Muscle of leg (tissue), 3 donors: ENCODE measurements at regions not wholly inside any gene's neighbourhood (a gene's known extent, or its start where the extent isn't known, plus 50 kb on each side); places are given as distances from the start of the nearest gene placed in this dataset.

Experiments
- DNase-seq: peaks from one replicate; pipeline ENCODE4 v3.0.0; 2013
- H3K27ac ChIP-seq: one replicate; pipeline ENCODE4 v1.5.1; 2013; ENCODE audit warnings: mild to moderate bottlenecking, low read length, control low read depth
- H3K27me3 ChIP-seq: one replicate; pipeline ENCODE4 v1.6.1; 2013; ENCODE audit warnings: low read length; ENCODE audit not compliant: control insufficient read depth, insufficient read depth
- H3K36me3 ChIP-seq: one replicate; pipeline ENCODE4 v1.6.1; 2013; ENCODE audit warnings: low read length; ENCODE audit not compliant: control insufficient read depth, insufficient read depth
- H3K4me1 ChIP-seq: one replicate; pipeline ENCODE4 v1.6.1; 2013; ENCODE audit warnings: low read length; ENCODE audit not compliant: control insufficient read depth, insufficient read depth
- H3K4me3 ChIP-seq: one replicate; pipeline ENCODE4 v1.5.1; 2013; ENCODE audit warnings: low read length, control low read depth
- H3K9me3 ChIP-seq: replicated peaks from 2 replicates; pipeline ENCODE4 v1.6.1; 2013; ENCODE audit warnings: low read depth, low read length; ENCODE audit not compliant: control insufficient read depth
- WGBS: methylation state at CpG from one replicate; pipeline ENCODE4 v1.1.5; 2013; ENCODE audit warnings: missing lambda C conversion rate; ENCODE audit not compliant: insufficient coverage; 5-methylcytosine and 5-hydroxymethylcytosine counted together

DNA sequence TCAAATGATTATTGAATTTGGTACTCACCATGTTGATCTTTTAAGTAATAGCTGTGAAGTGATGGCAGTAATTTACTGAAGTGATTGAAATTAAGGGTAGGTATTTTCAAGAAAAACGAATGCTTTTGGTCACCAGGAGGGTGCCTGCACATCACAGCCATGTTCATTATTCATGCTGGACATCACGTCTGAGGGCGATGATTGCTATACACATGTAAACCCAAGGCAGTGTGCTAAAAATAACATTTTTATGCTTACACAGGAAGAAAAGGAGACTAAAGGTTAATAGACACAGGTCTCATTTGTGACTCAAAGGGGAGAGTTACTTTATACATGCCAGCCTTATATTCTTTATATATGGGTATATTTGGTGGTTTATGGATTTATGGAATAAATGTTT is 1146.0 kb downstream of the NLGN4X start:
- Histone ChIP-seq H3K27me3 (peaks cover 2% of the 10 kb centered on the region), H3K27ac (no peak overlapping the region), H3K36me3 (no peaks in the 10 kb centered on the region), H3K4me1 (no peaks in the 10 kb centered on the region), H3K9me3 (no peaks in the 10 kb centered on the region), H3K4me3 (no peak overlapping the region)
- DNase-seq: no peak
- WGBS: no CpG with 5 or more reads among the region's 3 CpGs

GRCh38 chrX:5080791-5081190 is 1147.9 kb downstream of the NLGN4X start:
- WGBS: 100% methylated on average over 2 of the region's 4 CpGs
- Histone ChIP-seq H3K4me1 (no peaks in the 10 kb centered on the region), H3K27me3 (peaks cover 2% of the 10 kb centered on the region), H3K27ac (no peak overlapping the region), H3K4me3 (no peak overlapping the region), H3K36me3 (no peaks in the 10 kb centered on the region), H3K9me3 (no peaks in the 10 kb centered on the region)
- no peak for DNase-seq

DNA sequence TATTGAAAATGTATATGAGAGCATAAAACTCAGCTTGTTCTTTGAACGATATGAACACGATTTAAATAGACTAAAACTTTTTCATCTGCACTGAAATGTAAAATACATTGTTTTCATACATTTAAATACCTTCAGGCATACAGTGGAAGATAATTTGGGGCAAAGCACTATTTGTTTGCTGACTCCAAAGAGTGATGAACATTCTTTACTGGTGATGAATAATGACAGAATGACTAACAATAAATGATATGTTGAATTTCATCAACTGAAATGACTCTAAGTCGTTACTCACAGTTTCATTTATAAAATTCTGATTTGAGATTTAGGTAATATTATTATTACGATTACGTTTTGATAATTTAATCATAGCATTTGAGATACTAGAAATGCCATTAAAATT is 1160.1 kb downstream of the NLGN4X start:
- no peak for DNase-seq
- no peaks in the 10 kb centered on the region for H3K36me3 ChIP-seq
- H3K27me3 ChIP-seq: no peaks in the 10 kb centered on the region
- WGBS: no CpG with 5 or more reads among the region's 5 CpGs
- no peaks in the 10 kb centered on the region for H3K4me1 ChIP-seq
- H3K4me3 ChIP-seq: no peak overlapping the region
- no peak overlapping the region for H3K27ac ChIP-seq
- no peaks in the 10 kb centered on the region for H3K9me3 ChIP-seq

- H3K36me3 ChIP-seq: no peaks in the 10 kb centered on the region
- H3K9me3 ChIP-seq: no peaks in the 10 kb centered on the region
- H3K4me3 ChIP-seq: no peak overlapping the region
- H3K4me1 ChIP-seq: no peaks in the 10 kb centered on the region
- no peak overlapping the region for H3K27ac ChIP-seq
- no peak for DNase-seq
- no CpG with 5 or more reads among the region's 2 CpGs for whole genome bisulfite sequencing
- no peaks in the 10 kb centered on the region for H3K27me3 ChIP-seq
Measured at GRCh38 chrX:5057786-5058185, 1170.9 kb downstream of the NLGN4X start.

- H3K9me3 ChIP-seq: peaks cover 3% of the 10 kb centered on the region
- H3K27me3 ChIP-seq: no peaks in the 10 kb centered on the region
- no peak overlapping the region for H3K27ac ChIP-seq
- no peaks in the 10 kb centered on the region for H3K4me1 ChIP-seq
- no peak overlapping the region for H3K4me3 ChIP-seq
- no peaks in the 10 kb centered on the region for H3K36me3 ChIP-seq
- no peak for DNase-seq
Measured at GRCh38 chrX:5054852-5055251, 1173.8 kb downstream of the NLGN4X start.

- peak; percentile 68 for DNase-seq
- Histone ChIP-seq H3K27me3 (no peaks in the 10 kb centered on the region), H3K36me3 (no peaks in the 10 kb centered on the region), H3K4me1 (no peaks in the 10 kb centered on the region), H3K9me3 (peaks cover 3% of the 10 kb centered on the region), H3K27ac (no peak overlapping the region), H3K4me3 (no peak overlapping the region)
- WGBS: 62% methylated on average over 5 of the region's 5 CpGs
Measured at GRCh38 chrX:5051831-5052491, 1176.7 kb downstream of the NLGN4X start.

- DNase-seq: no peak
- no CpG with 5 or more reads among the region's 3 CpGs for WGBS
Measured at GRCh38 chrX:5042563-5042962, 1186.1 kb downstream of the NLGN4X start.

DNA sequence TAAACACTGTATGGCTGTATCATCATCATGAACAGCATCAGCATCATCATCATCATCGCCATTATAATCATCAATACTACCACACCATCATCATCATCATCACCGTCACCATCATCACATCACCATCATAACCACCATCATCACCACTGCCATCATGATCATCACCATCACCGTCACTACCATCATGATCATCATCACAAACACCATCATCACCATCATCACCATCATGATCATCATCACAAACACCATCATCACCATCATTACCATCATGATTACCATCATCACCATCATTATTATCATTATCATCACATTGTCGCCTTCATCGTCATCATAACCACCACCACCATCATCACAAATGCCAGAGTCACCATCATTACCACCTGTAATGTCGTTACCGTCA is 1196.9 kb downstream of the NLGN4X start:
- no peak for DNase-seq
- 91% methylated on average over 4 of the region's 7 CpGs for WGBS
- no peaks in the 10 kb centered on the region for H3K4me1 ChIP-seq

More at GRCh38 chrX:5042563-5042962, 1186.1 kb downstream of the NLGN4X start:
- Histone ChIP-seq H3K4me1 (no peaks in the 10 kb centered on the region), H3K9me3 (no peaks in the 10 kb centered on the region), H3K36me3 (no peaks in the 10 kb centered on the region), H3K27me3 (no peaks in the 10 kb centered on the region), H3K4me3 (no peak overlapping the region), H3K27ac (no peak overlapping the region)

GRCh38 chrX:5015451-5015850 is 1213.2 kb downstream of the NLGN4X start:
- WGBS: 57% methylated on average over 1 of the region's 2 CpGs
- DNase-seq: no peak
- no peak overlapping the region for H3K27ac ChIP-seq
- H3K9me3 ChIP-seq: no peaks in the 10 kb centered on the region
- no peak overlapping the region for H3K4me3 ChIP-seq
- no peaks in the 10 kb centered on the region for H3K27me3 ChIP-seq
- H3K36me3 ChIP-seq: no peaks in the 10 kb centered on the region
- no peaks in the 10 kb centered on the region for H3K4me1 ChIP-seq

More for the DNA sequence above, 1196.9 kb downstream of the NLGN4X start:
- Histone ChIP-seq H3K4me3 (no peak overlapping the region), H3K27ac (no peak overlapping the region), H3K27me3 (no peaks in the 10 kb centered on the region), H3K9me3 (no peaks in the 10 kb centered on the region), H3K36me3 (no peaks in the 10 kb centered on the region)

DNA sequence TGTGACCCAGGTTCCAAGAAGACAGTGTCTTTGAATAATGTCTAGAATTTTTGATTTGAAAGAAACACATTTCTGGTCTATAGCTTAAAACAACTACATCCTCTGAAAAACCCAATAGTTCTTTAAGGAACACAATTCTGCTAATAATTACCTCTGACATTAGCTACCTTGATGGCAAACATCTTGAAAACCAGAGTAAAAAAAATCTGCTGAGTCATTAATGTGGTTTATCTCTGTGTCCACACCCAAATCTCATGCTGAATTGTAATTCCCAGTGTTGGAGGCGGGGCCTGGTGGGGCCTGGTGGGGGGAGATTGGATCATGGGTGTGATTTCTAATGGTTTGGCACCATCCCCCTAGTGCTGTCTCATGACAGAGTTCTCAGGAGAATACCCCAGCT is 1233.8 kb downstream of the NLGN4X start:
- no peak overlapping the region for H3K4me3 ChIP-seq
- no peaks in the 10 kb centered on the region for H3K27me3 ChIP-seq
- no peaks in the 10 kb centered on the region for H3K36me3 ChIP-seq
- H3K27ac ChIP-seq: no peak overlapping the region
- WGBS: no CpG with 5 or more reads among the region's 1 CpG
- DNase-seq: no peak
- H3K4me1 ChIP-seq: no peaks in the 10 kb centered on the region
- H3K9me3 ChIP-seq: no peaks in the 10 kb centered on the region

DNA sequence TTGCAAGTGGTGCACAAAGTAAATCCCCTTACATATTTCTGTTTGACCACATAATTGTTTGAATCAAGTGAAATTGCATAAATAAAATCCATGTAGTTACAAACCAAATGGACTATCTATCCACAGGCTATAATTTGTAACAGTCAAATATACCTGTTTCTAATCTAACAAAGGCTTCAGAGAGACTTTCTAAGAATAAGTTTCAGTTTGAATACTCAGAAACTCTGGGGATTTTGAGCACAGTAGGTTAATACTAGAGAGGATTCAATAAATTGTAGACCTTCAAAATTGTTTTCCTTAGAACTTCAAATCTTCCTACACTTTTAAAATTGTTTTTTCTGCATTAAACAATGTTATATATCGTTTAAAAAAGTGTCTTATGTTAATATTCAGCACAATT is 1250.1 kb downstream of the NLGN4X start:
- Histone ChIP-seq H3K27ac (no peak overlapping the region), H3K4me3 (no peak overlapping the region), H3K36me3 (no peaks in the 10 kb centered on the region), H3K4me1 (no peaks in the 10 kb centered on the region), H3K9me3 (peaks cover 5% of the 10 kb centered on the region), H3K27me3 (no peaks in the 10 kb centered on the region)
- no CpG with 5 or more reads among the region's 1 CpG for WGBS
- DNase-seq: no peak
